ENCODE measurements at regions not wholly inside any gene's neighbourhood (a gene's known extent, or its start where the extent isn't known, plus 50 kb on each side); places are given as distances from the start of the nearest gene placed in this dataset.

DNA sequence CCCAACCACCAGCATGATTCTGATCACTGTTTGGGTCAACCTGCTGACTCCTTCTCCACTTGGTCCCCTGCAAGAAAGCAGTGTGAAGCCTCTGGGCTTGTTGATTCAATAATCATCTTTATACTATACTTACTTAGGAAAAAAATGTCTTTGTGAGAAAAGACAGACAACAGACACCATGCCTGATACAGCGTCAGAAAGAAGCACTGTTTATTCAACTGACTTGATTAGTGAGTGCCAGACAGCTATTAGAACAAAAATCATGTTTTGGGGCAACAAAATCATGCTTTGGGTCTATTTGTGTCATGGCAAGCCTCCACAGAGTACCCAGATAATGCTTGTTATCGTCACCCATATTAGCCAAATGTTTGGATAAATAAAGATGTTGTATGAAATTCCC is 58.7 kb upstream of the ATL2 start:
- TF ChIP-seq, protein P1, sequence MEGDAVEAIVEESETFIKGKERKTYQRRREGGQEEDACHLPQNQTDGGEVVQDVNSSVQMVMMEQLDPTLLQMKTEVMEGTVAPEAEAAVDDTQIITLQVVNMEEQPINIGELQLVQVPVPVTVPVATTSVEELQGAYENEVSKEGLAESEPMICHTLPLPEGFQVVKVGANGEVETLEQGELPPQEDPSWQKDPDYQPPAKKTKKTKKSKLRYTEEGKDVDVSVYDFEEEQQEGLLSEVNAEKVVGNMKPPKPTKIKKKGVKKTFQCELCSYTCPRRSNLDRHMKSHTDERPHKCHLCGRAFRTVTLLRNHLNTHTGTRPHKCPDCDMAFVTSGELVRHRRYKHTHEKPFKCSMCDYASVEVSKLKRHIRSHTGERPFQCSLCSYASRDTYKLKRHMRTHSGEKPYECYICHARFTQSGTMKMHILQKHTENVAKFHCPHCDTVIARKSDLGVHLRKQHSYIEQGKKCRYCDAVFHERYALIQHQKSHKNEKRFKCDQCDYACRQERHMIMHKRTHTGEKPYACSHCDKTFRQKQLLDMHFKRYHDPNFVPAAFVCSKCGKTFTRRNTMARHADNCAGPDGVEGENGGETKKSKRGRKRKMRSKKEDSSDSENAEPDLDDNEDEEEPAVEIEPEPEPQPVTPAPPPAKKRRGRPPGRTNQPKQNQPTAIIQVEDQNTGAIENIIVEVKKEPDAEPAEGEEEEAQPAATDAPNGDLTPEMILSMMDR (IDR thresholded peaks at IDR 0.05) = no peak
- no peak for TF ChIP-seq POLR2A (IDR thresholded peaks at IDR 0.05)

All from lower leg skin (tissue), 3 donors.